HG03196 (cell line): ENCODE measurements at regions not wholly inside any gene's neighbourhood (a gene's known extent, or its start where the extent isn't known, plus 50 kb on each side); places are given as distances from the start of the nearest gene placed in this dataset.
A peak's percentile ranks its signal among the peaks of the same experiment; 100 is the strongest.
"Not testable (repeated sequence)": the region's sequence is repeated elsewhere in the genome, so short reads cannot be mapped to it uniquely, and the experiment has no call there.

Source experiments
- ATAC-seq: cut with Tn5 transposase; IDR thresholded peaks from one replicate; pipeline ENCODE4 v1.9.1; 2021; ENCODE audit not compliant: unreplicated experiment

DNA sequence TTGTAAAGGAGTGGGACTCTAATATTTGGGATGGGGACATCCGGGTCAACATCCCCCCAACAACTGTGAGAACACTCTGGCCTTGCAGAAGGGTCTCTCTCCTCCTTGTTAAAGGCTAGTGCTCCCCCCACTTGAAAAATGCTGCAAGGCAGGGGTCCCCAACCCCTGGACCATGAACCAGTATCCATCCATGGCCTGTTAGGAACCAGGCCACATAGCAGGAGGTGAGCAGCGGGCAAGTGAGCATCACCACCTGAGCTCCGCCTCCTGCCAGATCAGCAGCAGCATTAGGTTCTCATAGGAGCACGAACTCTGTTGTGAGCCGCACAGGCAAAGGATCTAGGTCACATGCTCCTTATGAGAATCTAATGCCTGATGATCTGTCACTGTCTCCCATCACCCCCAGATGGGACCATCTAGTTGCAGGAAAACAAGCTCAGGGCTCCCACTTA lies 243.9 kb upstream of the ID2 start:
- no peak for ATAC-seq

DNA sequence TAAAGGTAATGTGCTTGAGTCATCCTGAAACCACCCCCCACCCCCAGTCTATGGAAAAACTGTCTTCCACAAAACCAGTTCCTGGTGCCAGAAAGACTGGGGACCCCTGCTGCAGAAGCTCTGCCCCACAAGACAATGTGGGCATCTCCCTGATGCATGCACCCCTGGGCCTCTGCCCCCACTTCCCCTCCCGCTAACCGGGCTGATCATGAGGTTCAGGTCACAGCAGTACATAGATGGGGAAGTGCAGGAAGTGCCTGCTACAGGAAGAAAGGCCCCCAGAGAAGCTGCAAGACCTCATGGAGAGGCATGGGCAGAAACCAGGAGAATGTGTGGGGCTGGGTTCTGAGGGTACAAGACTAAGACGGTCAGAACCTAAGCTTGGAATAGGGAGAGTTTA lies 243.4 kb upstream of the ID2 start:
- no peak for ATAC-seq

DNA sequence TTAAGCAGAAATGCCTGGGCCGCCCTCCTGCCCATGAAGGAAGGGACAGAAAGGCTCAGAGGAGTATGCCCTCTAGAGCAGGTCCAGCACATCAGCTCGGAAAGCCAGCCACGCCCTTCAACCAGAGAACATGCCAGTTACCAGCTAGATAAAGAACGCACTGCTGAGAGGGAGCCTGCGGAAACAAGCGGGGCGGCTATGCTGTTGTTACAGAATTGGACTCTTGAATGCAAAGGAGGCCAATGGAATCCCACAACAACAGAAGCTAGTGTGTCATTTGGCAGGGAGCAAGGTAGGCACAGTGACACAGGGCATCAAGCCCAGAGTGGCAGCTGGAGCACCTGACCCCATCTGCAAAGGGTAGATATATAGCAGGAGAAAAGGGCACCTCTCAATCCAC lies 242.9 kb upstream of the ID2 start:
- no peak for ATAC-seq

DNA sequence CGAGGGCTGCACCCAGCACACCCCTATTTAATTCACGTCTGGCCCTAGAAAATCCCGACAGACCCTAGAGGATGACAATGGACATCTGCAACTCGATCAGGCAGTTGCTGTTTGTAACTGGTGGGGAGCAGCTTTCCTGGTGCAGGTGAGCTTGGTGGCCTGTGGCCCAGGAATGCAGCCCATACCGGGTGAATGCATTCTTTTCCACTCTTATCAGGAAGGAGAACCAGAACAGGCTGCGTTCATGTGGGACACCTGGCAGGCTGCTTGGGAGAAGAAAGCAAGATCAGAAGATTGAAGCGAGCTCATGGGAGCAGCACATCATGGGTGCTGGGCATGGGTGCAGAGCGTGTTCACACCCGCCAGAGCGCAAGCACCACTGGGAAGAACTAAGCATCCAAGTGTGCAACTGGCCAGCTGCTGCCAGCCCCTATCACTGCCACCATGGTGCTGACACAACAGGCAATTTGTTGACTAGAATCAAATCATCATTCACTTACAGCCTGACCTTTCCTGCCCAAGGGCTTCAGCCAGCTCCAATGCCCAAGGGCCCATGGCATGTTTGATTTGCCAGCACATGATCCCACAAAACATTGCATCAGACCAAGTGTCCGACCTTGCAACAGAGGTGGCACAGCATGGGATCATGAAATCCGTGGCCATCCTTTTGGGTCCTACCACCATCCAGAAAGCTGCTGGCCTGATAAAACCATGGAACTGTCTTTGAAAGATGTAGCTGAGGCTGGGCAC lies 241.7 kb upstream of the ID2 start:
- no peak for ATAC-seq

- no peak for ATAC-seq
These were observed 240.5 kb upstream of the ID2 start for GRCh38 chr2:8441371-8441770.

- peak; percentile 58 for ATAC-seq
These were observed 239.9 kb upstream of the ID2 start for GRCh38 chr2:8441986-8442385.

- no peak for ATAC-seq
These were observed 238.9 kb upstream of the ID2 start for GRCh38 chr2:8442833-8443486.

- no peak for ATAC-seq
These were observed 236.3 kb upstream of the ID2 start for GRCh38 chr2:8445580-8445979.

GRCh38 chr2:8446751-8447150 lies 235.1 kb upstream of the ID2 start:
- ATAC-seq: not testable (repeated sequence)

DNA sequence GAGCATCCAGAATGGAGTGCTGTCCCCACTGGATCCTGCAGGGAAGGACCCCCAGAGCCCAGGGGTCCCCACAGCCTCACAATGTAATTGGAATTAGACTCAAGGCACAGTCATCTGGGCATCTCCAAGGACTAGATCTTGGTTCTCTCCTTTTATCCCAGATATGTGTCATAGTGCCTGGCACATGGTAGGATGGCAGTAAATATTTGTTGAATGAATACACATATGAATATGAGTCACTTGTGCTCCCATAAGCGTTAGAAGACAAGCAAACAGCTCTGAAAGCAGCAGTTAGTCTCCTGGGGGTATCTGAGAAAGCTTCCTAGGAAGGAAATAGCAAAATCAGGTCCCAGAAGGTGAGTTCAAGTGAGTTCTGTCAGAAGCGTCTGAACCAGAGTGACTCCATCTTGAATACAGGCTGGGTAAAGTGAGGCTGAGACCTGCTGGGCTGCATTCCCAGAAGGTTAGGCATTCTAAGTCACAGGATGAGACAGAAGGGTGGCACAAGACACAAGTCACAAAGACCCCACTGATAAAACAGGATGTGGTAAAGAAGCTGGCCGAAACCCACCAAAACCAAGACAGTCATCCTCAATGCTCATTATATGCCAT lies 234.1 kb upstream of the ID2 start:
- no peak for ATAC-seq

DNA sequence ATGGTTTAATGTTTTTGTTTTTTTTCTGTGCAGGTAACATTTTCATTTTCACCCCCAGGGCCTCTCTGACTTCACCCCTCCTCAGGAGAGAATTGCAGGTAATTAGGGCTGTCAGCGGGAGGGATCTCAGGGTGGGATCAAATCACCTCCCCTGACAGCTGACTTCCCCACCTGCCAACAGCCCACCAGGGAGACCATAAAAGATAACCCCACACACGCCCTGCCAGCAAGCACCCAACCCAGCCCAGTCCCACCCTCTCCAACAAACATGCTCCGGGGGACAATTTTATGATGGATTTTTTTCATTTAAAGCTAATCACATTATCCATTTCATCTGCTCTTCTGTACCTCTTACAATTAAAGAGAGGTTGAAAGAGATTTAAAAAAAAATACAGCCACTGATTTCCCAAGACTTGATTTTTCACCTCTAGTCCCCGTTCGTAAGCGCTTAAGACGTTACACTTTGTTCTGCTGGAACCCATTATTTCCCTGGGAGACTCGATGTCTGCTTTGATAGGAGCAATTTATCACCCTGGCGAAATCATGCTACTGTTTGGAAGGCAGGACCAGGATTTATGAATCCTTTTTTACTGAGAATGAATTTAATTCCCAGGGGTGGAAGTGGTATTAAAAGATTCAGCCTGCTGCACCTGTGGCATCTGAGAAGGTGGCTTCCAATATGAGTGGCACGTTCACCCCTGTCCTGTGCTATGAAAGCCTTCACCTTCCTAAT lies 232.9 kb upstream of the ID2 start:
- ATAC-seq: no peak

DNA sequence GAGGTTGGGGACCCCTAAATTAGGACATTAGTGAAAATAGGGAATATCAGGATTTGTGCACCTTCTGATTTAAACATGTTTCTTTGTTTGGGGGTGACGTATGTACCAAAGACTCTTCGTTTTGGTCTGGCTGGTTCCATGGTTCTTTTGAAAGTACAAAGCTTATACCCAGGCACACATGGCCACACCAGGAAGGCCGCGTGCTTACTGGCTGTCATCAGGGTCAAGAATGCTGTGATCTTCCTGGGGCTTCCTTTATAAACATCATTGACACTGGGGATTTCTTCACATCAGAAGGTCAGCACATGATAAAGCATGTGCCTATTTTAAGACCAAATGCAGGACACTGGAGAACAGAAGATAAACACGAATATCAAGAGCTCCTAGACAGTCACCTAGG lies 230.6 kb upstream of the ID2 start:
- ATAC-seq: no peak

DNA sequence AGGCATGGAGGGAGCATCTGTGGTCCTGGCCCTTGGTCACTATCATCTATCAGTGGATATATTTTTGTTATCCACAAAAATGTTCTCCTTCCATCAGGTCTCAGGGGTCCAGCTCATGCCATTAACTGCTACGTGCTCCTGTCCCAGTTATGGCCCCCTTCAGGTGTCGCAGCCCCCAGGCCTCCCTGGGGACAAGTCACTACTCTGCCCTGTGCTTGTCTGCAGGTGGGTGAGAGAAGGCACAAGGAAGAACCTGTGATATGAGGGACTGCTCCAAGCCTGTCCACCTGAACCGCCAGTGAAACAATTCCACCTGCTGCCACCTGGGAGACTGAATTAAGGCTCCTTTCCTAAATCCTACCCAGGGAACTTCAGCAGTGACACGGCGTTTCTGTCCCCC lies 229.6 kb upstream of the ID2 start:
- ATAC-seq: no peak

- ATAC-seq: no peak
These were observed 228.6 kb upstream of the ID2 start for GRCh38 chr2:8452979-8453903.

- ATAC-seq: no peak
These were observed 228.0 kb upstream of the ID2 start for GRCh38 chr2:8453904-8454302.

GRCh38 chr2:8454797-8455196 lies 227.1 kb upstream of the ID2 start:
- no peak for ATAC-seq

- ATAC-seq: no peak
These were observed 226.4 kb upstream of the ID2 start for GRCh38 chr2:8455236-8456150.

DNA sequence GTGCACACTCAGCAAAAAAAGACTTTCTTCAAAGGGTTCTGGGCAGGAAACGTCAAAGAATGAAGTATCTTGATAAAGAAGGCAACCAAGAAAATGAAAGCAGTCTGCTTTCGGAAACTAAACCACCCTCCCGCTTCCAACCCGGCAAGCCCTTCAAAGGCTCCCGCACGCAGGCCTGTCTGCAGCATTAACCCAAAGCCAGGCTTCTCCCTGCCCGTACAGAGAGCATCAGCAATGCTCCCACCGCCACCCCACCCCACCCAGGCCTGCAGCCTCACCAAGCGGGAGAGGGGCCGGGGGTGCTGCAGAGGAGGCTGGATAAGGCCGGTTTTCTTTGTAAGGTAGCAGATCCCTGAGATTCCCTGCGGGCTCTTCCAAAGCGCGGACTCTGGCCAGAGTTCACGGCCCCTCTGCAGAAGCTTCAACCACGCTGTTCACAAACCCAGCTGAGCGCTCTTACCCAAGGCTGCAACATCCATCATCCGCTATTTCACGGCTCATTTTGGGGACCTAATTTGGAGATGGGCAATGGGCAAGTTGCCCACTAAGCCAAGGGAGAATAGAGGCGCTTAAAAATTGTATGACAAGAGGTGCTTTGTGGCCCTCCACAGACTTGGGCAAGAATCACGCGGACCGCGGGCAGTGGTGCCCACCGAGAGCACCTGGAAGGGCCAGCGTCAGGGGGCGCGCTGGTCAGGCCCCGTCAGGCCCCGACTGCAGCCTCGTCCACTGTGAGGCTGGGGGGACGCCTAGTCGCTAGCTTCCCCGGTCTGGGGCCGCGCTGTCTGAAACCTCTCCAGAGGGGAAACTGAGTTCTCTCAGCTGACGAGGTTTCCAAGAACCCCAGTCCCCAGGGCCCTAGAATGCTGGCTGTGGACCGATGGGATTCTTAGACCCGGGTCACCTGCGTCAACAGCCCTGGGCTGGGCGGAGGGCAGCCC lies 225.4 kb upstream of the ID2 start:
- no peak for ATAC-seq
